Retinal pigment epithelial cell (primary cell): ENCODE measurements at regions not wholly inside any gene's neighbourhood (a gene's known extent, or its start where the extent isn't known, plus 50 kb on each side); places are given as distances from the start of the nearest gene placed in this dataset.

Experiments used
- DNase-seq: peaks from one replicate; pipeline ENCODE4 v3.0.0-alpha.2; 2010; ENCODE audit warnings: low read depth
- H3K4me3 ChIP-seq: 2 replicates; pipeline ENCODE4 v1.5.1; 2011; ENCODE audit warnings: mild to moderate bottlenecking, low read length, control low read depth, moderate library complexity
- TF ChIP-seq, protein P1 (sequence below): conservative IDR thresholded peaks from 2 replicates; pipeline ENCODE4 v1.5.1; 2011; ENCODE audit warnings: low read depth, low read length, control low read depth, inconsistent platforms

DNA sequence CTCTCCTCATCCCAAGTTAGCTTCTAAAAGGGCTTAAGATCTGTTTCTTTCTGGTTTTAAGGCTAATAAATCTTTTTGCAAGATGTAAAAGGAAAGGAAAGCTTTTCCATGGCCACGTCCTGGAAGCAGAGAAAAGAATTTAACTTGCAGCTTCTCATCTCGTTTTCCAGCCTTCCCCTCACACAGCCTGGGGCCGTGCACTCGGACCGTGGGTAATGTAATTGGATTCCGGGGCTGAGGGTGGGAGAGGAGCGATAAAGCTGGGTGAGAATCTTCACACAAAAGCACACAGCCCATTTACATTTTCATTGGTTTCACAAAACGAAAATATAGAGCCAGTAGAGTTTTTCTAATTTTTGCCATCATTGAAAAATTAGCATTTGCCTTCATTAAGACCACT lies 91.2 kb downstream of the IRX2 start:
- TF ChIP-seq, protein P1, sequence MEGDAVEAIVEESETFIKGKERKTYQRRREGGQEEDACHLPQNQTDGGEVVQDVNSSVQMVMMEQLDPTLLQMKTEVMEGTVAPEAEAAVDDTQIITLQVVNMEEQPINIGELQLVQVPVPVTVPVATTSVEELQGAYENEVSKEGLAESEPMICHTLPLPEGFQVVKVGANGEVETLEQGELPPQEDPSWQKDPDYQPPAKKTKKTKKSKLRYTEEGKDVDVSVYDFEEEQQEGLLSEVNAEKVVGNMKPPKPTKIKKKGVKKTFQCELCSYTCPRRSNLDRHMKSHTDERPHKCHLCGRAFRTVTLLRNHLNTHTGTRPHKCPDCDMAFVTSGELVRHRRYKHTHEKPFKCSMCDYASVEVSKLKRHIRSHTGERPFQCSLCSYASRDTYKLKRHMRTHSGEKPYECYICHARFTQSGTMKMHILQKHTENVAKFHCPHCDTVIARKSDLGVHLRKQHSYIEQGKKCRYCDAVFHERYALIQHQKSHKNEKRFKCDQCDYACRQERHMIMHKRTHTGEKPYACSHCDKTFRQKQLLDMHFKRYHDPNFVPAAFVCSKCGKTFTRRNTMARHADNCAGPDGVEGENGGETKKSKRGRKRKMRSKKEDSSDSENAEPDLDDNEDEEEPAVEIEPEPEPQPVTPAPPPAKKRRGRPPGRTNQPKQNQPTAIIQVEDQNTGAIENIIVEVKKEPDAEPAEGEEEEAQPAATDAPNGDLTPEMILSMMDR: no peak
- no peak for DNase-seq
- H3K4me3 ChIP-seq: no peak overlapping the region

DNA sequence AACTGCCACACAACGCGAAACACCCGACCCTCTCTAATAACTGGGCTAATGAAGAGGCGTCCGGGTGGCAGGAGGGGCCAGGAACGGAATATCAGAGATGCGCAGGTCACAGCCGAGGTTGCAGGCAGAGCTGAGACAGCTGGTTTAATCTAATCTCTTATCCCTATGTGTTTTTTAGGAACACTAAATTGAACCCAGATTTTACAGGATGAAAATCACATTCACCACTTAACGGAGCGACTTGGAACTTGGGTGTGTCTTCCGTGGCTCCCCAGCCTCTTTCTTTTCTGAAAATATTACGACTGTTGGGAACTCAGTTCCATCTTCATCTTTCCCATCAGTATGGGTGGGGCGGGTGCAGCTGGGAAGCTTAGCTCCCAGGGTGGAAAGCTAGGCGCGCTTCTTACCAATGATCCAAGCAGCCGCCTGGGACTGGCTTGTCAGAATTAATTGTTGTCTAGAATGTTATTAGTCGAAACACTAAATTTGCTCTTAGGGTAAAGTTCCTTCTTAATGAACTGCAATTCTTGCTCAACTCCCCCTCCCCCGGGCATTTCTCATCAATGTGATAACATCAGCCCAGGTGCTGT lies 92.5 kb downstream of the IRX2 start:
- no peak overlapping the region for H3K4me3 ChIP-seq
- DNase-seq: no peak
- TF ChIP-seq, protein P1: no peak

DNA sequence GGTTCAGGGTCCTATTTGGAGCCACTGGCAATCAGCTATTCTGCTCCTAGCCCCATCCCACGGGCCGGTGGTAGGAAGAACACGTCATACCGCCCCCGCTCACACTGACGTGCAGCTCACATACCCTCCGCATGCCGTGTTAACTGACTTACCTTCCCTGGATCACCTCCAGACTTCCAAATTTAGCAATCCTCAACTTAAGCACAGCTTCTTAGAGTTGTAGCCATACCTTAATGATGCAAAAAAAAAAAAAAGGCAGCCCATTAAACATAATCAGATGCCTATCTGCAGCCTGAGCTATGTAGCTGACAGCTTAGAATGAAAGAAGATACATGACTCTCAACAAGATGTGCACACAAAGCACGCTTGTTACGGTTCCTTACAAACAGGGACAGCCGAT lies 93.0 kb downstream of the IRX2 start:
- no peak overlapping the region for H3K4me3 ChIP-seq
- no peak for DNase-seq
- TF ChIP-seq, protein P1: no peak

DNA sequence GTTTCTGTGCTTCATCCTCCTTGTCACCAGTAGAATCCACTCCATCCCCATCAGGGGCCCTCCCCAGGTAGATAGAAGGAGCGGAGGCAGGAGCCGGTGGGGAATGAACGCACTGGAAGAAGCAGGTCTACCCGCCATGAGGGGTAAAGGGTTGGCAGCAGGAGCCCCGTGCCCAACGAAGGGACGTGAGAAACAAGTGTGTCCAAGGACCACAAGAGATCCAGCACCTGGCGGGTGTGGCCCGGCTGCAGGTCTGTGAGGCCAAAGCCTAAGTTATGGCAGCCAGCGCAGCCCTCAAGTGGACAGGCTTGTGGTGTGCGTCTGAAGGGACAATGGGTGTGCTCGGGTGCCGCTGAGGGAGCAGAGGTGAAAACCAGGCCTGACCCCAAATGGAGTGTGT lies 94.3 kb downstream of the IRX2 start:
- DNase-seq: no peak
- no peak overlapping the region for H3K4me3 ChIP-seq

DNA sequence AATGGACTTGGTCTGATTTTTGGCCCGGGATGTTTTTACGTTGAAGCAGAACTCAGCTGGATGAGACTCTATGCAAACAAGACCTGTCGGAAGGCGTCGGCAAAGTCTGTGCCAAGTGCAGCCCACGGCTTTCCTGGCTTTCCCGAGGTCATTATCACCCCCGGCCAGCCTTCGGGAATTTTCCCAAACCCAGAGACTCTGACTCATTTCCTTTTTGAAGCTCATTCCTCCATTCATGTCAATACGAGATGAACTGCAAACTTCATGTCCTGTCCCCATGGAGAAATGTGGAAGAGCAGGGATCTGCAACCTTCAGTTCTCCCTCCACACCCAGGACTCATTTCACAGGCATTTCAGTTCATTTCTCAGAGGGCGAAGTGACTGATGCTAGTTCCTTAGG lies 95.3 kb downstream of the IRX2 start:
- H3K4me3 ChIP-seq: no peak overlapping the region
- DNase-seq: no peak
- TF ChIP-seq, protein P1: no peak

More for the DNA sequence above, 94.3 kb downstream of the IRX2 start:
- TF ChIP-seq, protein P1: no peak

DNA sequence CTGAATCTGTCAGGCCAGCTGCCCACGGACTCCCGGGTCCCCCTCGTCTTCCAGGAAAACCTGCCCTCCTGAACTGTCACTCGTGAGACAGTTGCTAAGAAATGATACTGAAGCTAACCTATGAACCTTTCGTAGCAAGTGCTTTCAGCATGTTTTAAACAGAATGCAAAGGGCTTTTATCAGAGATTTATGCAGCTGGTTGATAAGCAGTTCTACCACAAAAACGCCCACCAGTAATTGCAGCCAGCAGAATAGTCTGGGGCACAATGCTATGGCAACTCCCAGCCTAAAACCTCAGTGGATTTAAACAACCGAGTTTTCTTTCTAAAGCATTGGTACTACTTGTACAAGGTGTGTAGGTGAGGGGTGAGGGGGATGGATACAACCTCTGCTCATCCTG lies 97.5 kb downstream of the IRX2 start:
- H3K4me3 ChIP-seq: no peak overlapping the region
- TF ChIP-seq, protein P1: no peak
- DNase-seq: no peak

DNA sequence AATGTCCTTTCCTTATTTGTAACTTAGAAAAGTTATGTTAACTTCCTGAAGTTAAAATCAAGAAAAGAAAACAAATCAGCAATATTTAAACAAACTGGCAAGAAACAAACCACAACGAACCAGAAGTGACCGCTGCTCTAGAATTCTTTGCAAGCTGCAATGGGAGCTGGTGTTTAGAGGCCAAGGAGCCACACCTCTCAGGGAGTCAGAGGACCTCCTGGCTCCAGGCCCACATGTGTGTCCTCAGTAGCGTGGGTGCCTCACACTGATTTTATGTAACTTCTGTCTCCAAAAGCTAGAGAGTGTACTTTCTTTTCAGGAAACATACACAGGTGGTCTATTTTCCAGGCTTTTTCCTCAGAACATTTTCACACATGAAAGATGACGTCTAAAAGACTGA lies 100.4 kb downstream of the IRX2 start:
- TF ChIP-seq, protein P1: no peak
- no peak overlapping the region for H3K4me3 ChIP-seq
- DNase-seq: no peak
